Aorta (tissue), 5 donors: ENCODE measurements at regions not wholly inside any gene's neighbourhood (a gene's known extent, or its start where the extent isn't known, plus 50 kb on each side); places are given as distances from the start of the nearest gene placed in this dataset.

Source experiments
- ATAC-seq: fragments of 200-7000 bp; cut with Tn5 transposase; one replicate; pipeline ENCODE4 v1.9.1; 2022; ENCODE audit warnings: moderate library complexity; ENCODE audit not compliant: low FRiP score
- DNase-seq, 2 donors: peaks; one replicate each; pipeline ENCODE4 v3.0.0-alpha.2; 2020
- H3K27ac ChIP-seq, 2 donors: one replicate each; pipeline ENCODE4 v1.5.1; 2013; ENCODE audit warnings: low read length in 2 of 2, mild to moderate bottlenecking in 2 of 2, moderate library complexity in 2 of 2, control low read depth in 1 of 2, inconsistent platforms in 1 of 2, low read depth in 1 of 2
- H3K27me3 ChIP-seq, 2 donors: one replicate each; pipeline ENCODE4 v1.6.1; 2013; ENCODE audit warnings: control low read depth in 1 of 2, low read length in 1 of 2, mild to moderate bottlenecking in 1 of 2, moderate library complexity in 1 of 2; ENCODE audit not compliant: insufficient read depth in 2 of 2, control insufficient read depth in 1 of 2
- H3K36me3 ChIP-seq, 2 donors: one replicate each; pipeline ENCODE4 v1.6.1; 2013; ENCODE audit warnings: control low read depth in 1 of 2, low read length in 1 of 2, mild to moderate bottlenecking in 1 of 2; ENCODE audit not compliant: insufficient read depth in 2 of 2, control insufficient read depth in 1 of 2
- H3K4me1 ChIP-seq, 2 donors: one replicate each; pipeline ENCODE4 v1.6.1; 2013; ENCODE audit warnings: low read length in 2 of 2, control low read depth in 1 of 2, mild to moderate bottlenecking in 1 of 2, moderate library complexity in 1 of 2; ENCODE audit not compliant: insufficient read depth in 2 of 2, control insufficient read depth in 1 of 2
- H3K4me3 ChIP-seq, 2 donors: one replicate each; pipeline ENCODE4 v1.5.1; 2013; ENCODE audit warnings: low read length in 2 of 2, control low read depth in 1 of 2, mild to moderate bottlenecking in 1 of 2
- H3K9me3 ChIP-seq: one replicate; pipeline ENCODE4 v1.6.1; 2013; ENCODE audit warnings: mild to moderate bottlenecking, low read length; ENCODE audit not compliant: control insufficient read depth
- WGBS, 2 donors: extraction: QIAGEN DNeasy Blood & Tissue Kit; methylation state at CpG; one replicate each; pipeline ENCODE4 v1.1.7; 2013; 5-methylcytosine and 5-hydroxymethylcytosine counted together
- intact Hi-C, 2 donors: fragments of 100-400 bp; cut with DNase I; formaldehyde crosslinking; loops; one replicate each; pipeline versions ENCODE4 v1.14.2 to v1.15.0; 2022
- donor health status: healthy with polysubstance abuse.
- donor health status: Bipolar disorder and iron deficiency.
- donor health status: DM: no; HTN: no; CAD: no.
- donor health status: DM: no; HTN: no; CAD: no.
- donor health status: DM: yes; HTN: yes; CAD: no.

DNA sequence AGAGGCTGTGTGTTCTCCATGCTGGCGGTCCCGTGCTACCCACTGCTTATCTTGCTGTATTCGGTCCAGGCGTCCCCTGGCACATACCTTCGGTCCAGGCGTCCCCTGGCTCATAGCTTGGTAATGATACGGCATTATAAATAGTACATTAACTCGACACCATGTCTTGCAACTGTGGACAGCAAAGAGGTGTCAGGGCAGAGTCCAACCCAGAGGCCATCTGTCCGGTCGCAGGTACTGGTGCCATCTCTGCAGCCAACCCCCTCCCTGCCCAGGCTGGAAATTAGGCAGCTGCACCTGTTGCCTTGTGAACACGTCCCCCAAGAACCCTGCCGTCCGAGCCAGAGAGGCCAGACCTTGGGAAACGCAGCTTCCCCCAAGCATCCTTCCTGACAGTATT is 634.3 kb downstream of the BRD1 start:
- H3K27ac ChIP-seq, result no peak overlapping the region
- no peak overlapping the region for H3K4me3 ChIP-seq
- H3K4me1 ChIP-seq, result no peaks in the 10 kb centered on the region
- intact Hi-C loops, result no loop called here
- no peaks in the 10 kb centered on the region for H3K27me3 ChIP-seq
- no peaks in the 10 kb centered on the region for H3K9me3 ChIP-seq
- WGBS, 2 donors, result 48 to 51% methylated on average over 14 of the region's 14 CpGs
- ATAC-seq (no peak), DNase-seq (peak in 1 of 2 donors; percentile 64)
- no peaks in the 10 kb centered on the region for H3K36me3 ChIP-seq

DNA sequence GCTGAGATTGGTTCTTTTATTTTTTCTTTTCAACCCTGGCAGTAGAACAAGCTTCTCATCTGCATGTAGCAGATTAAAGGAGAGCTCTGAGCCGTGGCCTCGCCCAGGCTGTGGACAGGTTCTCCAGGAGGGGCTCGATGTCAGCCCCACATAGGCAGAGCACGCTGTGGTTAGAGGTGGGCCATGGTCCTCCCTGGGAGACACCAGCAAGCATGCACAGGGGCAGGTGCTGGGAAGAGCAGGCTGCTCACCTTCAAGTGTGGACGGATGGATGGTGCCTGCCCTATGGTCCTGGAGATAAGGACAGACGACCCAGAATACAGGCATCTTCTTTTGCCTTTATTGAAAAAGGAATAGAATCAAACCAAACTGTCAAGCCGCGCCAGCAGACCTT is 634.8 kb downstream of the BRD1 start:
- H3K27ac ChIP-seq, result no peak overlapping the region
- no peaks in the 10 kb centered on the region for H3K9me3 ChIP-seq
- H3K27me3 ChIP-seq, result no peaks in the 10 kb centered on the region
- no peaks in the 10 kb centered on the region for H3K4me1 ChIP-seq
- H3K36me3 ChIP-seq, result no peaks in the 10 kb centered on the region
- WGBS, 2 donors, result 82 to 85% methylated on average over 8 of the region's 8 CpGs
- DNase-seq (no peak), ATAC-seq (no peak)
- intact Hi-C loops, result no loop called here
- no peak overlapping the region for H3K4me3 ChIP-seq

DNA sequence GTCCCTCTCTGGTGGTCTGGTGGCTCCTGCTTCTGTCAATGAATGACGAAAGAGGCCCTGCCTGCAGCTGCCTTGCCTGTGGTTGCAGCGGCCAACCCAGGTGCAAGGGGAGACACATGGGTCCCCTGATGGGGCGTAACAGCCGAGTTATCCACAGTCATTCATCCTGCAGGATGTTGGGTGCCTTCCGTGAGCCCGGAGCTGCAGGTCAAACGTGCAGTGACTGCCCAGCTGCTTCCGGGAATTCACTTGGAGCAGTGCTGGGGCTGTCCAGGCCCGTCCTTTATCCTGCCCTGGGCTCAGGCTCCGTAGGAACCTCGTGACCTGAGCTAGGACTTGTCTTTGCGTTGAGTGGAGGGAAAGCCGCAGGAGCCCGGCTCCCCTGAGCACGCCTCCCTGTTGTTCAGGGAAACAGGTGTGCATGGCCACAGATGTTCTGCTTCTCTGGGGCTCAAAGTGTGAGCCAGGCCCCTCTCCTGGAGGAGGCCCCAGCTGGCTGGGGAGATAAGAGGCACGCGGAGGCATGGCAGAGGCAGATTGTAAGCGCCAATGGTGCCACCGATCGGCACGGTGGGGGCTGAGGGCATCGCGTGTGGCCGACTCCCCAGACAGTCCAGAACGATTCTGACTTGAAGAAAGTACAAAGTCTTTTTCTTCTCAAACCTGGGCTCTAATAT is 635.4 kb downstream of the BRD1 start:
- DNase-seq (no peak), ATAC-seq (no peak)
- Histone ChIP-seq H3K36me3 (no peaks in the 10 kb centered on the region), H3K27ac (no peak overlapping the region), H3K4me3 (no peak overlapping the region), H3K4me1 (no peaks in the 10 kb centered on the region), H3K9me3 (no peaks in the 10 kb centered on the region), H3K27me3 (no peaks in the 10 kb centered on the region)
- intact Hi-C loops, result no loop called here
- WGBS, 2 donors, result 86 to 87% methylated on average over 25 of the region's 25 CpGs

DNA sequence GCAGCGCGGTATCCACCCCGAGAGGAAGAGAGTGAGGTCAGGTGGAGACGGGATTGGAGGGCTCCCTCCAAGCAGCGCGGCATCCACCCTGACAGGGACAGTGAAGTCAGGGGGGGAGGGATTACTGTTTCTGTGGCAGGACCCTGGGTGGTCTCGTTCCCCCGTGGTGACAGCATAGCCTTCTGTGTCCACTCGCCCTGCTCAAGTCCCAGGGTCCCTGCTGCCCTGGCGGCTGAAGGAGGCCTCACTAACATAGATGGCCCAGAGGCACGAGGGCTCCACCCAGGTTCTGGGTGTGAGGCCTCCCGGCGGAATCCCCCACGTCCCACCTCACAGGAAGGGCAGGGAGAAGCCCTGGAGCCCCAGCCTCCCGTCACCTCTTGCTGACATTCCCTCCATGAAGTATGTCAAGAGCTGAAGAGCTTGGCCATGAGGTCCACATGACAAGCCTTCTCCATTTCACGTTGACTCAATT is 636.1 kb downstream of the BRD1 start:
- no peak for ATAC-seq
- no peaks in the 10 kb centered on the region for H3K27me3 ChIP-seq
- 88 to 89% methylated on average over 16 of the region's 16 CpGs for WGBS, 2 donors

DNA sequence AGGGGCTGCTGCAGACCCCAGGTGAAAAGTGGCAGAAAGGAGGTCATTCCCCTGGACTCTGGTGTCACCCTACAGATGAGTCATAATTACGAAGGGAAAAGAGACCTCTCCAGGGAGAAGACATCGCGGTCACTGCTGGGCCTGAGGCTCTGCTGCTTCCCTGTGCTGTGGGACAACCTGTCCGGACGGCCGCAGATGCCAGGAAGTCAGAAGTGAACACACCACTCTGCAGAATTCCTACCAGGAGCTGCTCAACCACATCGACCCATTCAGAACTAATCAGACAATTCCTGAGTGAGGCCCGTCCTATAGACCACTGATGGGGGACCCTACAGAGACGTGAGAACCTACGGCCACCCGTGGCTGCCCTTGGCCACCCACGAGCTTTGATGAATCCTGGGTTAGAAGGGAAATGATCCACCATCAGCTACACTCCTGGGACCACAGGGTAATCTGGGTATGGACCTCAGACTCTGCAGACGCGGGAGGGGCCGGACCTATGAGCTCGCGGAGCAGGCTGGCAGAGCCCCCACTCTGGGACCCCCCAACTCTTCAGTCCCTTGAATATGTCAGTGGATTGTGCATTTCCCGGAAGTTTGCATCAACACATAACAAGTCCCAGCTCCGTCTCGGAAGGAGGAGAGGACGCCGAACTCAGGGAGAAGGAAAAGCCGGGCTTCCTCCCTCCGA is 636.7 kb downstream of the BRD1 start:
- no peaks in the 10 kb centered on the region for H3K27me3 ChIP-seq
- 87 to 89% methylated on average over 24 of the region's 24 CpGs for WGBS, 2 donors

More for the DNA sequence above, 636.1 kb downstream of the BRD1 start:
- no peaks in the 10 kb centered on the region for H3K36me3 ChIP-seq
- DNase-seq, result no peak
- intact Hi-C loops, result no loop called here
- H3K4me3 ChIP-seq, result no peak overlapping the region
- H3K27ac ChIP-seq, result no peak overlapping the region
- H3K9me3 ChIP-seq, result no peaks in the 10 kb centered on the region
- H3K4me1 ChIP-seq, result no peaks in the 10 kb centered on the region

DNA sequence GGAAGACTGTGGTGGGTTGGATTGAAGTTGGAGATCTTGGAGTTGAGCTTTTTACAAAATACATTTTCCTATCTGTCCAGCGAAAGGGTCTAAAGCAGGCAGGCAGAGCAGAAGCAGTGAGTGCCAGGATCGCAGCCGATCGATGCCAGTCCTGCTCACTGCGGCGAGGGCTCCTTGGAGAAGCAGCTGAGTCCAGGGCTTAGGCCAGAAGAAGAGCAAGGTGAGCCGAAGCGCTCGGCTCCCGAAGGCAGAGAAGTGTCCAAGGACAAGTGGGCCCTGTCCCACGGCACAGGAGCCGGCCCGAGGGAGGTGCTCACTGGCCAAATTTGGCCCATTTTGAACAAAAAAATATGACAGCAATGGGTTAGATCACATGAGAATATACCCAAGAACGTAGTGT is 637.8 kb downstream of the BRD1 start:
- intact Hi-C loops, result no loop called here
- Histone ChIP-seq H3K9me3 (no peaks in the 10 kb centered on the region), H3K4me1 (no peaks in the 10 kb centered on the region), H3K27me3 (no peaks in the 10 kb centered on the region), H3K27ac (no peak overlapping the region), H3K4me3 (no peak overlapping the region), H3K36me3 (no peaks in the 10 kb centered on the region)
- WGBS, 2 donors, result 86 to 90% methylated on average over 14 of the region's 14 CpGs
- DNase-seq (no peak), ATAC-seq (no peak)

More for the DNA sequence above, 636.7 kb downstream of the BRD1 start:
- Histone ChIP-seq H3K27ac (no peak overlapping the region), H3K9me3 (no peaks in the 10 kb centered on the region), H3K4me1 (no peaks in the 10 kb centered on the region), H3K4me3 (no peak overlapping the region), H3K36me3 (no peaks in the 10 kb centered on the region)
- ATAC-seq (no peak), DNase-seq (no peak)
- intact Hi-C loops, result no loop called here

DNA sequence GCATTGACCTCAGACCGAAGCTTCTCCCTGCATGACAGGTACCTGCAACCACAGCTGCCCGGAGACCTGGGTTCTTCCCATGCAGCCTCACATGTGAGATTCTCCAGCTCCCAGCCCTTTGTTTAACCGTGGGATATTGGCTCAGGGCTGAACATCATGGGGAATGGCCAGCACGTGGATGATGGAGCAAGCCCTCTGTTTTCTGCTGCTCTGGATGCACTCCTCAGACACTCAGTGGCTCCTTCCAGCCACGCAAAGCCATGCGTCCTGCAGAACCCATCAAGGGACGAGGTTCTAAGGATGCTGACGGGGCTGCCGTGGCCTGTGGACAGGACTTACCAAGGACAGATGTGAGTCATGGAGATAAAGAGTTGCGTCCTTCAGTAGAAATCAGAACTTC is 639.1 kb downstream of the BRD1 start:
- ATAC-seq, result no peak
- intact Hi-C loops, result no loop called here

DNA sequence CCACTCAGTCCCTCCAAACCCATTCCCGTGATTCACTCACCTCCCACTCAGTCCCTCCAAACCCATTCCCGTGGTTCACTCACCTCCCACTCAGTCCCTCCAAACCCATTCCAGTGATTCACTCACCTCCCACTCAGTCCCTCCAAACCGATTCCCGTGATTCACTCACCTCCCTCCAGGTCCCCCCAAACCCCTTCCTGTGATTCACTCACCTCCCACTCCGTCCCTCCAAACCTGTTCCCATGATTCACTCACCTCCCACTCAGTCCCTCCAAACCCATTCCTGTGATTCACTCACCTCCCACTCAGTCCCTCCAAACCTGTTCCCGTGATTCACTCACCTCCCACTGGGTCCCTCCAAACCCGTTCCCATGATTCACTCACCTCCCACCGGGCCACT is 639.6 kb downstream of the BRD1 start:
- 81 to 85% methylated on average over 8 of the region's 8 CpGs for WGBS, 2 donors
- ATAC-seq (no peak), DNase-seq (no peak)
- no peaks in the 10 kb centered on the region for H3K4me1 ChIP-seq
- H3K9me3 ChIP-seq, result no peaks in the 10 kb centered on the region
- H3K27ac ChIP-seq, result no peak overlapping the region
- intact Hi-C loops, result no loop called here
- no peaks in the 10 kb centered on the region for H3K36me3 ChIP-seq
- no peak overlapping the region for H3K4me3 ChIP-seq
- H3K27me3 ChIP-seq, result no peaks in the 10 kb centered on the region

More for the DNA sequence above, 639.1 kb downstream of the BRD1 start:
- H3K4me3 ChIP-seq, result no peak overlapping the region
- H3K36me3 ChIP-seq, result no peaks in the 10 kb centered on the region
- WGBS, 2 donors, result 91 to 93% methylated on average over 10 of the region's 10 CpGs
- no peaks in the 10 kb centered on the region for H3K27me3 ChIP-seq
- no peak for DNase-seq
- H3K4me1 ChIP-seq, result no peaks in the 10 kb centered on the region
- no peaks in the 10 kb centered on the region for H3K9me3 ChIP-seq
- H3K27ac ChIP-seq, result no peak overlapping the region

DNA sequence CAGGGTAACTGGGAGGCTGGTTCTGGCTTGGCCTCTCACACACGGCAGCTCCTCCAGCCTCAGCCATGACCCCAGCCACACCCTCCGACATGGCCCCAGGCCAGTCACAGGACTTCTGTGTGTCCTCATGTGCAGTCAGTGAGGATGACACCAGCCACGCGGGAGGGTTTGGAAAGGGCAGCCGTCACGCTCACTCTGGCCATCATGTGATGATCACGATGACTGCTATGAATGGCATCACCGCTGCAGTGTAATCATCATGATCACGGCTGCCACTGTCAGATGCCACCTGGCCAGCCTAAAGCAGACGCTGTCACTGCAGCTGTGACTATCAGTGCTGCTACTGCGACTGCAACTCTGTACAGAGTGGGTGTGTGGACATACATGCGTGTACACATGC is 640.9 kb downstream of the BRD1 start:
- Histone ChIP-seq H3K27me3 (no peaks in the 10 kb centered on the region), H3K36me3 (no peaks in the 10 kb centered on the region), H3K4me1 (no peaks in the 10 kb centered on the region), H3K4me3 (no peak overlapping the region), H3K27ac (no peak overlapping the region), H3K9me3 (no peaks in the 10 kb centered on the region)
- no peak for ATAC-seq
- WGBS, 2 donors, result 89% methylated on average over 11 to 12 of the region's 12 CpGs
- intact Hi-C loops, result no loop called here
- no peak for DNase-seq
